TTC549 (cell line): ENCODE measurements at regions not wholly inside any gene's neighbourhood (a gene's known extent, or its start where the extent isn't known, plus 50 kb on each side); places are given as distances from the start of the nearest gene placed in this dataset.
"Not testable (repeated sequence)": the region's sequence is repeated elsewhere in the genome, so short reads cannot be mapped to it uniquely, and the experiment has no call there.

Experiments used
- FAIRE-seq: peaks from 2 replicates; lab custom pipeline; 2012; peaks lifted over from hg19 to GRCh38; lab: Jason Lieb, UNC

DNA sequence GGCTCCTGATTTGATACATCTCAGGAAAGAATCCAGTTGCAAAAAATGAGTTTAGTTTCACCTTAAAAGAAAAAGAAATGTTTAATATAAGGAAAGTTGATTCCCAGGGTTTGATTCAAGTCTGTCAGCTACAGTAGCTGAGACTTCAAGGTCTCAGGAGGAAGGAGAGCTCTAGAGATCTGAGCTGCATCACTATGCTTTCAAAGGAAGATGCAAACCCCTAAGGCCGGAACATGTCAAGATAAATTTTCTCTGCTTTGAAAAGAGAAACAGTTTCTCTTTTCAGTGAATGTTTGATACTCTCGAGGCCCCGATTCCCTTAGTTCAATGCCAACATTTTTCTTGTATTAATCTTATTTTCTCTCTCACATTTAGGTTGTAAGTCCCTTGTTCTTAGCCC lies 128.6 kb downstream of the RGPD3 start:
- FAIRE-seq: no peak

DNA sequence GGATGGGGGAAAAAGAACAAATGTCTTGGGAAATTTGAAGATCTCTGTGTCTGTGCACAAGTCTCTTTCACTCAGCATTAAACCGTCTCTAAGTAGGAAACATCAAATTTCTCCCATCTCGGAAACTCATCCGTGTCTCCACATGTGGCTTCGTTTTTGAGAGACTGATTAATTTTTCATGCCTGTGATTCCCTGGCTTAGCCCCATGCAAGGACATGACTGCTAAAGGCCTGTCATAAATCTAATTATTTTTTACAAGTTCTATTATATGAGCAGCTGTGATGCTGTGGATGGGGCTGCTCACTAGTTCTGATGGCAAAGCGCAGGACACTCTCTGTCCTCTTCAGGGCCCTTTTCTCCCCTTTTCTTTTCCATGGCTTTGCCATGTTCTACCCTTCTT lies 129.1 kb downstream of the RGPD3 start:
- FAIRE-seq: no peak

DNA sequence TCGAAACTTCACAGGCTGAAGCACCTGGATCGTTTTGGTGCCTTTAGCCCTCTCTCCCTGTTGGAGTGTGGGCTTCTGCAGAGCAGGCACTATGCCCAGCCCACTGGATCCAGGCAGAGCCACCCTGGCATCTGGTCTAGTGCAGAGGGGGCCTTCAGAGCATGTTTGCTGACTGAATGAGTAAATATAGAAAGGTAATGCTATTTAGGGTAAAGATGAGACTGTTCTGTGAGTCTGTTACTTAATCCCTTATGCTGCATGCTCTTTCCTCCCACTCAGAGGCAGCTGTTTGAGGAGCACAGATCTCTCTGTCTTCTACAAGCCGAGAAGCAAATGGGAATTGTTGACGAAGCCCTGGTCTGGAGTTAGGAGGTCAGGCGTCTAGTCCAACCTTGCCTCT lies 130.2 kb downstream of the RGPD3 start:
- no peak for FAIRE-seq

DNA sequence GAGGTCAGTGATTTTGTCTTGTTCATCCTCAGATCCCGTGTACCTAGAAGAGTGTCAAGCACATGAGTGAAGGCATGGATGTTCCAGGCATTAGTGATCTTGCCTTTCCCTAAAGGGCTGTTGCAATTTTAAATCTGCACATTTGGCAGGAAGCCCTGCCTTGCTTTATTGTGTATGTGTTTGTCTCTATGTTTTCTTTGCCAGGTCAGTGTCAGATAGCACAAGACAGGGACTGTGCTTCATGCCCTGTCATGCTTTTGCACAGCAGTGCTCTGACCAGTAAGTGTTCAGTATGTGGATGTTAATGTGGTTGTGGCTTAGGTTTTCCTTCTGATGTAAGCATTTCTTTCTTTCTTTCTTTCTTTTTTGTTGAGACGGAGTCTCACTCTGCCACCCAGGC lies 131.5 kb downstream of the RGPD3 start:
- no peak for FAIRE-seq

DNA sequence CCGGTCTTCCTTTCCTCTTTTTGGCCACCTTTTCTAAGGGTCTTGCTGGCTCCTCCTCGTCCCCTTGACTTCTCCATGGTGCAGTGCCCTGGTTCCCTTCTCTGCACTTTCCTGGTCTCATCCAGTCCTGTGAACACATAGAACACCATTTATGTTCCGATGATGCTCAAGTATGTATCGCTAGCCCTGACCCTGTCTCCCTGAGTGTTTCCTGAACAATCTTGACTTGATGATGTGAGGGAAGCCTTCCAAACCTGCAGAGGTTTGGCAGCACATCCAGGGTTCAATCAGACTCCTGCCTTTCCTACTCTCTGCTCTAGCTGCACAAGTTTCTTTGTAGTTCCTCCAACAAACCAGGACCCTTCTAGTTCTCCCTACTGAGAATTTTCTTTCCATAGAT lies 132.1 kb downstream of the RGPD3 start:
- no peak for FAIRE-seq

DNA sequence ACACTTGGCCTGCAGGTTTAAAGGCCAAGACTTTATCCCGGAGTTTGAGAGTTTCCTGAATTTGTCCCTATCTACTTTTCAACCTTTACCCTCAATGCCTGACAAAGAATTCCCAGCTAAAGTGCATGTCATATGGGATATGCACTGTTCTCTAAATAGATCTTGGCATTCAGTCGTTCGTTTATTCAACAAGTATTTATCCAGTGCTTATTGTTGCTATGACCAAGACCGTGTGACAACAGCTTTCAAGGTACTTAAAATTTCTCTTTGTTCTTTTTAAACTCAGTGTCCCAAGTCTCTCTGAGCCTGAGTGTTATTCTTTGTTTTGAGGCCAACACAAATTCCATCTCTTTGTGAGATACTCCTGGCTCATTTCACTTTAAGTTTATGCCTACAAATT lies 133.4 kb downstream of the RGPD3 start:
- FAIRE-seq: no peak

DNA sequence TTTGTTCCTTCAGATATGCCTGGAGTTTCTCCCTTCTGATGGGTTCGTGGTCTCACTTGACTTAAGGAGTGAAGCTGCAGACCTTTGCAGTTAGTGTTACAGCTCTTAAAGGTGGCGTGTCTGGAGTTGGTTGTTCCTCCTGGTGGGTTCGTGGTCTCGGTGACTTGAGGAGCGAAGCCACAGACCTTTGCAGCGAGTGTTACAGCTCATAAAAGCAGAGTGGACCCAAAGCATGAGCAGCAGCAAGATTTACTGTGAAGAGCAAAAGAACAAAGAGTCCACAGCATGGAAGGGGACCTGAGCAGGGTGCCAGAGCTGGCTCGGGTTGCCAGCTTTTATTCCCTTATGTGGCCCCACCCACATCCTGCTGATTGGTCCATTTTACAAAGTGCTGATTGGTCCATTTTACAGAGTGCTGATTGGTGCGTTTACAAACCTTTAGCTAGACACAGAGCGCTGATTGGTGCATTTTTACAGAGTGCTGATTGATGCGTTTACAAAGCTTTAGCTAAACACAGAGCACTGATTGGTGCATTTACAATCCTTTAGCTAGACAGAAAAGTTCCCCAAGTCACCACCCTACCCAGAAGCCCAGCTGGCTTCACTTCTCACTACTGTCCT lies 134.8 kb downstream of the RGPD3 start:
- FAIRE-seq: not testable (repeated sequence)

DNA sequence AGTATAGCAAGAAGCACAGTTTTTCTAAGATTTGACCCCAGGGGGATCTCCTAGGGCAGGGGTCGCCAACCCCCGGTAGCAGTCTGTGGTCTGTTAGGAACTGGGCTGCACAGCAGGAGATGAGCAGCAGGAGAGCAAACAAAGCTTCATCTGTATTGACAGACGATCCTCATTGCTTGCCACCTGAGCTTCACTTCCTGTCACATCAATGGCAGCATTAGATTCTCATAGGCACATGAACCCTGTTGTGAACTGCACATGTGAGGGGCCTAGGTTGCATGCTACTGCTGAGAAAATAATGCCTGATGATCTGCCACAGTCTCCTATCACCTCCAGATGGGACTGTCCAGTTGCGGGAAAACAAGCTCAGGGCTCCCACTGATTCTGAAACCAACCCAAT lies 136.2 kb downstream of the RGPD3 start:
- no peak for FAIRE-seq

DNA sequence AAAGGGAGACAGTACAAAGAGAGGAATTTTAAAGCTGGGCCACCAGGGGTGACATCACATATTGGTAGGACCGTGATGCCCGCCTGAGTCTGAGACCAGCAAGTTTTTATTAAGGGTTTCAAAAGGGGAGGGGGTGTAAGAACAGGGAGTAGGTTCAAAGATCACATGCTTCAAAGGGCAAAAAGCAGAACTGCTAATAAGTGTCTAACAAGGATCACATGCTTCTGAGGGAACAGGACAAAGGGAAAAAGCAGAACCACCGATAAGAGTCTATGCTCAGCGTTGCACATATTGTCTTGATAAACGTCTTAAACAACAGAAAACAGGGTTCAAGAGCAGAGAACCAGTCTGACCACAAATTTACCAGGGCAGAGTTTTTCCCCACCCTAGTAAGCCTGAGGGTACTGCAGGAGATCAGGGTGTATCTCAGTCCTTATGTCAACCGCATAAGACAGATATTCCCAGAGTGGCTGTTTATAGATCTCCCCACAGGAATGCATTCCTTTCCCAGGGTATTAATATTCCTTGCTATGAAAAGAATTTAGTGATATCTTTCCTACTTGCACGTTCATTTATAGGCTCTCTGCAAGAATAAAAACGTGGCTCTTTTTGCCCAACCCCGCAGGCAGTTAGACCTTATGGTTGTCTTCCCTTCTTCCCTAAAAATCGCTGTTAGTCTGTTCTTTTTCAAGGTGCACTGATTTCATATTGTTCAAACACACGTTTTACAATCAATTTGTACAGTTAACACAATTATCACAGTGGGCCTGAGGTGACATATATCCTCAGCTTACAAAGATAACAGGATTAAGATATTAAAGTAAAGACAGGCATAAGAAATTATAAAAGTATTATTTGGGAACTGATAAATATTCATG lies 136.5 kb upstream of the UXS1 start:
- FAIRE-seq: not testable (repeated sequence)

DNA sequence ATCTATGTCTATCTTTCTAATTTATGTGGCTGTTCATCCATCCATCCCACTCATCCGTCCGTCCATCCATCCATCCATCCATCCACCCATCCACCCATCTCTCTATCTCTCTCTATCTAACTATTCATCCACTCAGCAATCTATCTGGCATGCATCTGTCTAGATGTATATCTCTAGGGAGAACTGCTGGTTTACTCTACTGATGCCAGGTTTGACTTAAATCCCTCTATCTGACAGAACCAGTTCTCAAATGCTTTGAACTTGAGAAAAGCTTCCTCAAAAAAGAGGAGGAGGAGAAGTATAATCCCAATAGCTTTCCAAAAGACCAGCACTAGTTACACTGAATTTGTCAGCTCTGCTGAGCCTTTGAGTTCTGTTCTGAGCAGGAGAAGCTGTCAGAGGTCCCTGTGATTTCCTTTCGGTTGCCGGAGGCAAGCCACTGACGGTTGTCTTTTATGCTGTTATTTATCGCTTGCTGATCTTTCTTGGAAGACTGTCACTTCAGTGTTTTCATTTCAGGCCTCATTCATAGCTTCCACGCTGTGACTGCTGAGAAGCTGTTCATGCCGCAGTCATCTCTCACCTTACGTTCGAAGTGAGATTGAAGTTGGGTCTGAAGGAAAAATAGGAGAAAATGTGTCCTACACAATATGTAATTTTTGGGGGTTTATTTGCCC lies 129.4 kb upstream of the UXS1 start:
- no peak for FAIRE-seq

DNA sequence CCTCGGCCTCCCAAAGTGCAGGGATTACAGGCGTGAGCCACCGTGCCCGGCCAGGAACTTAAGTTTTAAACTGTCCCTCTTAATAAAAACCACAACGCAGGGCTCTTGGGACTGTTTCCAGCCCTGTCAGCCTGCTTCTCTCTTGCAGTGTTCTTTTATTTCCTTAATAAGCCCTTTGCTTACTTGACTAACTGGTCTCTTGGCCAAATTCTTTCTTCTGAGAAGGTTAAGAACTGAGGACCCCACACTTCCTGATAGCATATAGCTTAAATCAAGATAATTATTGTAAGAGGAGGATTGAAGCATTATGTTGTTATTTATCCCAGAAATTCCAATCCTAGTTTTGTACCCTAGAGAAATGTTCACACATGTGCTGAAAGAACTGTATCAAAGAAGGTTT lies 128.2 kb upstream of the UXS1 start:
- FAIRE-seq: no peak

DNA sequence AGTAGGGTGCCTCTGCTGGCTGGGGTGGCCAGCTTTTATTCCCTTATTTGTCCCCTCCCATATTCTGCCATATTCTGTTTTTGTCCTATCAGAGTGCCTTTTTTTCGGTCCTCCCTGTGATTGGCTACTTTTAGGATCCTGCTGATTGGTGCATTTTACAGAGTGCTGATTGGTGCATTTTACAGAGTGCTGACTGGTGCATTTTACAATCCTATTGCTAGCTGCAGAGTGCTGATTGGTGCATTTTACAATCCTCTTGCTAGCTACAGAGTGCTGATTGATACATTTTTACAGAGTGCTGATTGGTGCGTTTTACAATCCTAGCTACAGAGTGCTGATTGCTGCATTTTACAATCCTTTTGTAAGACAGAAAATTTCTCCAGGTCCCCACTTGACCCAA lies 126.3 kb upstream of the UXS1 start:
- FAIRE-seq: not testable (repeated sequence)

DNA sequence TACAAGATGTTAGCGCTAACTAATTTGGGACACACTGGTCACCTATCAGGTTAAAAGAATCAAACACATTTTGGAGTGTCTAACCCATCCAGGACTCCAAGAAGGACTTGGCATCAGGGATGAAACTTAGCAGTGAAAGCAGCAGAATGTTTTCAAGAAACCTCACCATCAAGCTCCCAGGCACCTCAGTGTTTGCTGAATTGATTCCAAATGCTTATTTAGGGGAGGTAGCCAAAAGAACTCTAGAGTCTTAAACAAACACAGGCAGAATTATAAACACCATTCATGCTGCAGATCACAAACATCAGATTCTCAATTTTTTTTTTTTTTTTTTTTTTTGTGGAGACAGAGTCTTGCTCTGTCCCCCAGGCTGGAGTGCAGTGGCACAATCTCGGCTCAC lies 122.8 kb upstream of the UXS1 start:
- no peak for FAIRE-seq

DNA sequence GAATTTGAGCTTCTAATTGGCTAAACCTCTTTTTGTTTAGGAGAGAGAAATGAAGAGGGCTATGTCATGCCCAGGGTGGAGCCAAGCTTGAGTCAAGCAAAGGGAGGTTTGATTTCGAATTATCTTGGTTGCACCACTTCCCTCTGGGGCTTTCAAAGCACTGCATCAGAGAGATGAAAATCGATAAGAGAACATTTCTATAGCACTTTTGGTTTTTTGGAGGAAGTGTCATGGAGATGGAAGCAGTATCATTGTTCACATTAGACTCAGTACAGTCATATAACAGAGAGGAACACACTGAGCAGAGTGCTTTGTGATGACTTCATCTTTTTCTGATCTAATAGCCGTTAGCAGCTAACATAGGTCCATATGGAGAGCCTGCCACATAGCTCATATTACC lies 120.3 kb upstream of the UXS1 start:
- FAIRE-seq: no peak

DNA sequence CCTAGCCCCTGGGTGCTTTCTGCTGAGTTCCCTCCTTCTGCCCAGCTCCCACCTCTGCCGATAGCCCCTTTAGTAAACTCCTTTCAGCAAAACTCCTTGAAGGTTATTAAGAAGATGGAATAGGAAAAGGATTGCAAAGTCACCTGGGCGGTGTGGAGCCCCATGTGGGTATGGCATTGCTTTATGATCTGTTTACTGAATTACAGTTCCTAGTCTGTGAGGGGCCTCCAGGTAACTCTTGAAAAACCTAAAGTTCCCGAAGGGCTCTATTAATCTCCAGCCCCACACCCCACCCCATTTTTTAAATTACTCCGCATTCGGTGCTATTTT lies 116.9 kb upstream of the UXS1 start:
- no peak for FAIRE-seq

DNA sequence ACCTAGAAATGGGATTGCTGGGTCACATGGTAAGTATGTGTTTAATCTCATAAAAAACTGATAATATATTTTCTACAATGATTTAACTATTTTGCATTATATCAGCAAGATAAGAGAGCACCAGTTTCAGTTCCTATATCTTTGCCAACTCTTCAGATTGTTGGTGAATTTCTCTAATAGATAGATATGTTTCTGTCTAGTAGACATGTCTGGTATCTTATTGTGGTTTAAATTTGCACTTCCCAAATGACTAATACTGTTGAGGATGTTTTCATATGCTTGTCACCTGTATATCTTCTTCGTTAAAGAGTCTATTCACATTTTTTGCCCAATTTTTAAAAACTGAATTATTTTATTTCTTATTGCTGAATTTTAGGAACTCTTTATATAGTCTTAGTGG lies 113.8 kb upstream of the UXS1 start:
- no peak for FAIRE-seq

DNA sequence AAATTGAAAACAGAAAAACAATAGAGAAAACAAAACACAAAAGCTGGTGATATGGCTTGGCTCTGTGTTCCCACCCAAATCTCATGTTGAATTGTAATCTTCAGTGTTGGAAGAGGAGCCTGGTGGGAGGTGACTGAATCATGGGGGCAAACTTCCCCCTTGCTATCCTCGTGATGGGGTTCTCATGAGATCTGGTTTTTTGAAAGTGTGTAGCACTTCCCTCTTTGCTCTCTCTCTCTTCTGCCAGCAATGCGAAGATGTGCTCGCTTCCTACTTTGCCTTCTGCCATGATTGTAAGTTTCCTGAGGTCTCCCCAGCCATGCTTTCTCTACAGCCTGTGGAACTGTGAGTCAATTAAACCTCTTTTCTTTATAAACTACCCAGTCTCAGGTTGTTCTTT lies 112.3 kb upstream of the UXS1 start:
- FAIRE-seq: no peak

DNA sequence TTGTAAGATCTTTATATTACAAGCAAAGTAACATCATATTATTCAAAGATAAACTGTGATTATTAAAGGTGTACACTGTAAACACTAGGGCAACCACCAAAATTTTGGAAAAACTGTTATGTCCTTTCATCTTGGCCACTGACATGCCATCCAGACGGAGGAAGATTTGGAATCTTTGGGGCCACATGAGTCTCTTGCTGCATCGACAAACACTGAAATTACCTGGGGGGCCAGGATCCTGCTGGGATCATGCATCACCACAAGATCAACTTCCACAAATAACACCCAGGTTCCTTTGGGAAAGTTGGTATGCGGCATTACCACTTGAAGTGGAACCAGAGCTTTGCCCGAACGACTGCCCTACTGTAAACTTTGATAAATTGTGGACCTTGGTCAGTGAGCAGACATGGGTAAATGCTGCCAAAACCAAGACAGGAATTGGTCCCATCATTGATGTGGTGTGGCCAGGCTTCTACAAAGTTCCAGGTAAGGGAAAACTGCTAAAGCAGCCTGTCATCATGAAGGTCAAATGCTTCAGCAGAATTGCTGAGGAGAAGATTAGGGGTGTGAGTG lies 110.6 kb upstream of the UXS1 start:
- no peak for FAIRE-seq

DNA sequence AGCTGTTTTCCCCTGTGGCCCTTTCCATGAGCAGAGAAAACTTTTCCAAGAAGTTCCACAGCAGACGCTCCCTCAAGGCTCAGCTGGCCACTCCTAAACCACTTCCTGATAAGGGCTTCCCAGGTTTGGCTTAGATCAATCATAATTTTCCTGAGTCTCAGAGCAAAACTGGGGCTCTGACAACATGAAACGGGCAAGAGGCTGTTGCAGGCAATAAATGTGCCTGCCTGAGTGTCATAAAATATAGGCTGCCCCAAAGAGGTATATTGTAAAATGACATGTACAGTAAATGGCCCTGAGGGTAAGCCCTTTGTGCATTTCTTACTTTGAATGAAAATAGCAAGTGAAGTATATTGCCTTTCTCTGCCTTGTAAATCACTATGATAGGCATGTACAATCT lies 105.6 kb upstream of the UXS1 start:
- FAIRE-seq: no peak

DNA sequence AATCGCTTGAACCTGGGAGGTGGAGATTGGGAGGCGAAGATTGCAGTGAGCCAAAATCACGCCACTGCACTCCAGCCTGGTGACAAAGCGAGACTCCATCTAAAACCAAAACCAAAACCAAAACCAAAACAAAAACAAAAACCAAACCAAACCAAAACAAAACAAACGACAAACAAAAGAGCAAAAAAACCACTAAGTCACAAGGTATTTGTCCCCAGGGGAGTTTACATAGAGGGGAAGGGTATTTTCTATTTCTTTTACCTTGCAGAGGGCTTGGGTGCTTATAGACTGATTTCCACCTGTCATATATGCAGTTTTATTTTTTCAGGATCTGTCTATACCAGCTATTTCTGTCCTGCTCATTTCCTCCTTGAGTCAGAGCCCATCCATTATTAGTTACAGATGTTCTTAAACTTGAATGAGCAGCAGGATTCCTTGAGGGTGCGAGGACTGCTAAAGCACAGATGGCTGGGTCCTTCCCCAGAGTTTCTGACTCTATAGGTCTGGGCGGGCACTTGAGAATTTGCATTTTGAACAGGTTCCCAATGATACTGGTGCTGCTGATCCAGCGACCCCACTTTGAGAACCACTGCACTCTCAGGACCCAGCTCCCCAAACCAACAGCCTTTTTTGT lies 102.2 kb upstream of the UXS1 start:
- FAIRE-seq: no peak

DNA sequence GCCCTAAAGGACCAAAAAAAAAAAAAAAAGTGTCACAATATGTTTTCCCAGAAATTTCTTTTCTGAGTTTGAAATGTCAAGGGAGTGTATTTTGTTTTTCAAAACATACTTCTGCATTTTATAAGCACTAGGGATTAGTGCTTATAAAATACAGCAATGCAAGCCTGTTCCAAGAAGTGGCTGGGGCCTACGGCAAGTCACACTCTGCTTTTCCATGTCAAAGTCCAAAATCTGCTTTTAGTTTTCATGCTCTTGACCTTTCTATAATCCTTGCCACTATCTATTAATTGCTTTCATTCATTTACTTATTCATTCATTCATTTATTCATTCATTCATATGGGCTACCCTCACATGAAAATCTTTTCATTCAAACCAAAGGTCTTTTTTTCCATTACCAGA lies 100.1 kb upstream of the UXS1 start:
- FAIRE-seq: no peak

DNA sequence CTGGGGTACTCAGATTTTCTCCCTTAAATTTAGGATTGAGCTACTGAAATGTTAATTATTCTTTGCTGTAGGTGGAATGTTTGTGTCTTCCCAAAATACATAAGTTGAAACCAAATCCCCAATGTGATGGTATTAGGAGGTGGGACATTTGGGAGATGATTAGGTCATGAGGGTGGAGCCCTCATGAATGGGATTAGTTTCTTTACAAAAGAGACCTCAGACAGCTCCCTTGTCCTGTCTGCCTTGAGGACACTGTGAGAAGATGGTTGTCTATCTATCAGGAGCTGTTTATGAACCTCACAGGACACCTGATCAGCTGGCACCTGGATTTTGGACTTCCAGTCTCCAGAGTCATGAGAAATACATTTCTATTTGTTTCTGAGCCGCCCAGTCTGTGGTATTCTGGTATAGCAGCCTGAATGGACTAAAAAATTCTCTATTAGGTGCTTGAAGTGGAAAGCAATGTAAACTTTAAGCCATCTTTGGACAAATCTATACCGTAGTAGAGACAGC lies 99.2 kb upstream of the UXS1 start:
- FAIRE-seq: no peak

DNA sequence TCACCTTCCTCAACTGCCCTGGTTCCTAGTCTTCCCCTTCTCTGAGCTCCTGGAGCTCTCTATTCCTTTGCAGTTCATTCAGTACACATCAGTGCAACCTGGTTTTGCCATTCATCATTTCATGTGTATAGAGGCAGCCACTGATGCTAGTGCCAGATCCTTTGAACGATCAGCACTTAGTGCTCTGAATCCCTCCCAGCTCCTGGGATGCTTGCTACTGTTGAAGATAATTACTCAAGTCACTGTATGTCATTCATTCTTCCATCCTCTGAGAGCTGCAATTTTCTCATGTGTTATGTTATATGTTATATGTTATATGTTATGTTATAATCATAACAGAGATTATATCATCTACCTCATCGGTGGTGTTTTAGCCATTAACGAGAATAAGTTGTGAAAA lies 98.5 kb upstream of the UXS1 start:
- no peak for FAIRE-seq
